Smooth muscle cell (in vitro differentiated cells): ENCODE measurements at regions not wholly inside any gene's neighbourhood (a gene's known extent, or its start where the extent isn't known, plus 50 kb on each side); places are given as distances from the start of the nearest gene placed in this dataset.
A peak's percentile ranks its signal among the peaks of the same experiment; 100 is the strongest.

ENCODE experiments used
- DNase-seq: peaks from one replicate; lab custom pipeline; 2025; ENCODE audit not compliant: unreplicated experiment; lab: John Stamatoyannopoulos, UW
- H2AFZ ChIP-seq: fragments of 200-600 bp; sonication (generic); 2 replicates; pipeline ENCODE4 v1.6.0; 2016; ENCODE audit warnings: antibody characterized with exemption, low read depth, mild to moderate bottlenecking
- H3F3A ChIP-seq: fragments of 200-600 bp; sonication (generic); 2 replicates; pipeline ENCODE4 v1.6.0; 2017; ENCODE audit warnings: antibody characterized with exemption, low read depth
- H3K27ac ChIP-seq: fragments of 200-600 bp; sonication (generic); 2 replicates; pipeline ENCODE4 v1.5.1; 2016; ENCODE audit warnings: low read depth, mild to moderate bottlenecking
- H3K27me3 ChIP-seq: fragments of 200-600 bp; sonication (generic); 2 replicates; pipeline ENCODE4 v1.6.1; 2016; ENCODE audit warnings: low read depth, mild to moderate bottlenecking
- H3K36me3 ChIP-seq: fragments of 200-600 bp; sonication (generic); 2 replicates; pipeline ENCODE4 v1.5.1; 2016; ENCODE audit warnings: low read depth
- H3K4me1 ChIP-seq: fragments of 200-600 bp; sonication (generic); 2 replicates; pipeline ENCODE4 v1.5.1; 2016; ENCODE audit warnings: low read depth
- H3K4me2 ChIP-seq: fragments of 200-600 bp; sonication (generic); 2 replicates; pipeline ENCODE4 v1.6.0; 2016; ENCODE audit warnings: mild to moderate bottlenecking
- H3K4me3 ChIP-seq: fragments of 200-600 bp; sonication (generic); 2 replicates; pipeline ENCODE4 v1.5.1; 2016; ENCODE audit warnings: mild to moderate bottlenecking
- H3K79me2 ChIP-seq: fragments of 200-600 bp; sonication (generic); 2 replicates; pipeline ENCODE4 v1.6.0; 2016; ENCODE audit warnings: low read depth, mild to moderate bottlenecking
- H3K9ac ChIP-seq: fragments of 200-600 bp; sonication (generic); 2 replicates; pipeline ENCODE4 v1.6.0; 2016; ENCODE audit warnings: low read depth
- H3K9me3 ChIP-seq: fragments of 200-600 bp; sonication (generic); replicated peaks from 2 replicates; pipeline ENCODE4 v1.5.1; 2016; ENCODE audit warnings: low read depth
- H4K20me1 ChIP-seq: fragments of 200-600 bp; sonication (generic); 2 replicates; pipeline ENCODE4 v1.6.0; 2016; ENCODE audit warnings: low read depth
- CTCF ChIP-seq: fragments of 200-600 bp; sonication (generic); IDR thresholded peaks from 2 replicates; pipeline ENCODE4 v1.5.1; 2017; ENCODE audit warnings: borderline replicate concordance, mild to moderate bottlenecking, antibody characterized with exemption; ENCODE audit not compliant: insufficient read depth, poor library complexity, severe bottlenecking
- WGBS: methylation state at CpG from one replicate; pipeline ENCODE4 v1.1.7; 2016; ENCODE audit warnings: low lambda C conversion rate; 5-methylcytosine and 5-hydroxymethylcytosine counted together

- H3K27me3 ChIP-seq, result no peaks in the 10 kb centered on the region
- H3K4me3 ChIP-seq, result no peak overlapping the region
- 95% methylated on average over 3 of the region's 3 CpGs for WGBS
- no peaks in the 10 kb centered on the region for H3K4me1 ChIP-seq
- H3K9ac ChIP-seq, result no peak overlapping the region
- H3K4me2 ChIP-seq, result no peak overlapping the region
- H2AFZ ChIP-seq, result no peak overlapping the region
- no peaks in the 10 kb centered on the region for H3K9me3 ChIP-seq
- no peaks in the 10 kb centered on the region for H3K36me3 ChIP-seq
- no peak for DNase-seq
- no peak for TF ChIP-seq CTCF
- no peaks in the 10 kb centered on the region for H3K79me2 ChIP-seq
- H3K27ac ChIP-seq, result no peak overlapping the region
- H3F3A ChIP-seq, result no peaks in the 10 kb centered on the region
- no peaks in the 10 kb centered on the region for H4K20me1 ChIP-seq
Observed at GRCh38 chr10:64316833-64317232, 795.6 kb downstream of the REEP3 start.

DNA sequence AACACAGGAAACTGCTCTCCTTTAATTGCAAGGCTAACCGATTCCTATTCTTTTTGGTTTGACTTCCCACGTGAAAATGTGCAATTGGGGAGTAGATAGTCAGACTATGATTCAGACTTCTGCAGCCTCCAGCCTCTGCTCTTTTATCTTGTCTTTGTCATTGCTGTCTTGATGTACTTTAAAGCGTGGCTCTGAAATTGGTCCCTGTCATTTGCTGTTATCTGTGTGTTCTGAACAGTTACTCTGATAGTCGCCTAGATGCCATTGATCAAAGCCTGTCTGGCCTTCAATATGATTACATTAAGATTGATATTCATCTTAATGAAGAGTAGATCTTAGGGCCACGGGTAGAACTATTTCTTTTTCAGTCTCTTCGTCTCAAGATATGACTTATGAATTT is 799.2 kb downstream of the REEP3 start:
- WGBS, result 8% methylated on average over 6 of the region's 6 CpGs
- no peak for TF ChIP-seq CTCF
- H3K27me3 ChIP-seq, result no peaks in the 10 kb centered on the region
- H3K9ac ChIP-seq, result no peak overlapping the region
- no peaks in the 10 kb centered on the region for H3F3A ChIP-seq
- H3K27ac ChIP-seq, result no peak overlapping the region
- no peaks in the 10 kb centered on the region for H3K9me3 ChIP-seq
- no peaks in the 10 kb centered on the region for H4K20me1 ChIP-seq
- H3K4me1 ChIP-seq, result no peaks in the 10 kb centered on the region
- H3K4me2 ChIP-seq, result peak overlapping the region; percentile 25
- no peak overlapping the region for H2AFZ ChIP-seq
- no peak for DNase-seq
- H3K36me3 ChIP-seq, result no peaks in the 10 kb centered on the region
- no peaks in the 10 kb centered on the region for H3K79me2 ChIP-seq
- H3K4me3 ChIP-seq, result no peak overlapping the region

- H4K20me1 ChIP-seq, result no peaks in the 10 kb centered on the region
- no peaks in the 10 kb centered on the region for H3K36me3 ChIP-seq
- no peak overlapping the region for H3K4me3 ChIP-seq
- H3K27ac ChIP-seq, result no peak overlapping the region
- H3K27me3 ChIP-seq, result no peaks in the 10 kb centered on the region
- H3K9me3 ChIP-seq, result no peaks in the 10 kb centered on the region
- 96% methylated on average over 5 of the region's 5 CpGs for WGBS
- no peak overlapping the region for H3K4me2 ChIP-seq
- H3K9ac ChIP-seq, result no peak overlapping the region
- no peak for TF ChIP-seq CTCF
- DNase-seq, result no peak
- H3K4me1 ChIP-seq, result no peaks in the 10 kb centered on the region
- no peaks in the 10 kb centered on the region for H3K79me2 ChIP-seq
- H2AFZ ChIP-seq, result no peak overlapping the region
- H3F3A ChIP-seq, result no peaks in the 10 kb centered on the region
Observed at GRCh38 chr10:64329510-64329909, 808.3 kb downstream of the REEP3 start.

- Histone ChIP-seq H3F3A (no peaks in the 10 kb centered on the region), H3K27me3 (no peaks in the 10 kb centered on the region), H3K9ac (no peak overlapping the region), H3K4me3 (no peak overlapping the region), H3K27ac (no peak overlapping the region), H3K36me3 (no peaks in the 10 kb centered on the region), H3K4me1 (no peaks in the 10 kb centered on the region), H4K20me1 (no peaks in the 10 kb centered on the region), H3K4me2 (no peak overlapping the region), H3K79me2 (no peaks in the 10 kb centered on the region), H2AFZ (no peak overlapping the region), H3K9me3 (no peaks in the 10 kb centered on the region)
- 17% methylated on average over 1 of the region's 1 CpG for WGBS
- TF ChIP-seq CTCF, result no peak
- no peak for DNase-seq
Observed at GRCh38 chr10:64332551-64332950, 811.4 kb downstream of the REEP3 start.
